Testis (tissue), 2 donors: ENCODE measurements at regions not wholly inside any gene's neighbourhood (a gene's known extent, or its start where the extent isn't known, plus 50 kb on each side); places are given as distances from the start of the nearest gene placed in this dataset.
"Not testable (repeated sequence)": the region's sequence is repeated elsewhere in the genome, so short reads cannot be mapped to it uniquely, and the experiment has no call there.

Experiments used
- DNase-seq: peaks from one replicate; pipeline ENCODE4 v3.0.0-alpha.2; 2019
- H3K27ac ChIP-seq, 2 donors: fragments of 200-600 bp; sonication (generic); one replicate each; pipeline ENCODE4 v1.5.1; 2019
- H3K27me3 ChIP-seq: fragments of 200-600 bp; sonication (generic); one replicate; pipeline ENCODE4 v1.5.1; 2019
- H3K36me3 ChIP-seq: fragments of 200-600 bp; sonication (generic); one replicate; pipeline ENCODE4 v1.5.1; 2017; ENCODE audit warnings: low read depth; ENCODE audit errors: missing control alignments
- H3K4me1 ChIP-seq: fragments of 200-600 bp; sonication (generic); one replicate; pipeline ENCODE4 v1.5.1; 2019
- H3K4me3 ChIP-seq, 2 donors: fragments of 200-600 bp; sonication (generic); one replicate each; pipeline ENCODE4 v1.5.1; 2017 to 2019
- H3K9me3 ChIP-seq: fragments of 200-600 bp; sonication (generic); one replicate; pipeline ENCODE4 v1.5.1; 2017
- CTCF ChIP-seq, 3 experiments: fragments of 450-650 bp in 2 of 3; fragments of 200-600 bp in 1 of 3; sonication (generic) in 1 of 3; IDR thresholded peaks; one replicate each; pipeline ENCODE4 v1.5.1; 2016 to 2019; ENCODE audit warnings: antibody characterized with exemption in 3 of 3, mild to moderate bottlenecking in 2 of 3, moderate library complexity in 1 of 3
- POLR2A ChIP-seq: fragments of 450-650 bp; IDR thresholded peaks from one replicate; pipeline ENCODE4 v1.6.1; 2017; ENCODE audit warnings: antibody characterized with exemption, mild to moderate bottlenecking, moderate library complexity
- WGBS, 2 donors: methylation state at CpG; one replicate each; pipeline ENCODE4 v1.1.5; 2018; 5-methylcytosine and 5-hydroxymethylcytosine counted together
- intact Hi-C: fragments of 100-400 bp; cut with DNase I; formaldehyde crosslinking; loops from one replicate; pipeline ENCODE4 v1.15.1; 2023; ENCODE audit warnings: low total_unique reads

GRCh38 chr3:152905631-152906030 is 70.7 kb downstream of the P2RY1 start:
- Histone ChIP-seq H3K36me3 (no peaks in the 10 kb centered on the region), H3K27ac (no peak overlapping the region), H3K4me3 (no peak overlapping the region), H3K27me3 (no peaks in the 10 kb centered on the region), H3K9me3 (no peaks in the 10 kb centered on the region), H3K4me1 (no peaks in the 10 kb centered on the region)
- no peak for TF ChIP-seq CTCF (IDR thresholded peaks at IDR 0.05)
- no peak for TF ChIP-seq POLR2A
- no peak for DNase-seq
- intact Hi-C loops, result no loop called here

- 41 to 68% methylated on average over 2 of the region's 2 CpGs for WGBS, 2 donors
- intact Hi-C loops, result no loop called here
- Histone ChIP-seq H3K4me1 (no peaks in the 10 kb centered on the region), H3K27me3 (no peaks in the 10 kb centered on the region), H3K9me3 (no peaks in the 10 kb centered on the region), H3K4me3 (no peak overlapping the region), H3K27ac (no peak overlapping the region), H3K36me3 (no peaks in the 10 kb centered on the region)
- peak; percentile 36 for DNase-seq
- TF ChIP-seq POLR2A, result no peak
- no peak for TF ChIP-seq CTCF (IDR thresholded peaks at IDR 0.05)
These were observed 74.4 kb downstream of the P2RY1 start for GRCh38 chr3:152909180-152909883.

- no peaks in the 10 kb centered on the region for H3K27me3 ChIP-seq
- no peak for TF ChIP-seq CTCF (IDR thresholded peaks at IDR 0.05)
- TF ChIP-seq POLR2A, result no peak
- H3K4me1 ChIP-seq, result no peaks in the 10 kb centered on the region
- no peak overlapping the region for H3K4me3 ChIP-seq
- DNase-seq, result peak; percentile 18
- H3K36me3 ChIP-seq, result no peaks in the 10 kb centered on the region
- WGBS, 2 donors, result 88 to 91% methylated on average over 4 of the region's 4 CpGs
- intact Hi-C loops, result no loop called here
- no peaks in the 10 kb centered on the region for H3K9me3 ChIP-seq
- H3K27ac ChIP-seq, result no peak overlapping the region
These were observed 75.3 kb downstream of the P2RY1 start for GRCh38 chr3:152910211-152910610.

- Histone ChIP-seq H3K27ac (no peak overlapping the region), H3K4me1 (no peaks in the 10 kb centered on the region), H3K27me3 (no peaks in the 10 kb centered on the region), H3K9me3 (no peaks in the 10 kb centered on the region), H3K36me3 (no peaks in the 10 kb centered on the region), H3K4me3 (no peak overlapping the region)
- TF ChIP-seq POLR2A, result no peak
- TF ChIP-seq CTCF (IDR thresholded peaks at IDR 0.05), result no peak
- WGBS, 2 donors, result 85 to 100% methylated on average over 1 of the region's 1 CpG
- no peak for DNase-seq
- intact Hi-C loops, result no loop called here
These were observed 76.0 kb downstream of the P2RY1 start for GRCh38 chr3:152910966-152911365.

- H3K9me3 ChIP-seq, H3K4me3 ChIP-seq, H3K36me3 ChIP-seq, H3K27ac ChIP-seq, H3K4me1 ChIP-seq, DNase-seq, intact Hi-C loops, H3K27me3 ChIP-seq: not testable (repeated sequence)
- 79 to 82% methylated on average over 8 of the region's 8 CpGs for WGBS, 2 donors
These were observed 79.8 kb downstream of the P2RY1 start for GRCh38 chr3:152914743-152915142.
